ENCODE measurements at regions not wholly inside any gene's neighbourhood (a gene's known extent, or its start where the extent isn't known, plus 50 kb on each side); places are given as distances from the start of the nearest gene placed in this dataset.

DNA sequence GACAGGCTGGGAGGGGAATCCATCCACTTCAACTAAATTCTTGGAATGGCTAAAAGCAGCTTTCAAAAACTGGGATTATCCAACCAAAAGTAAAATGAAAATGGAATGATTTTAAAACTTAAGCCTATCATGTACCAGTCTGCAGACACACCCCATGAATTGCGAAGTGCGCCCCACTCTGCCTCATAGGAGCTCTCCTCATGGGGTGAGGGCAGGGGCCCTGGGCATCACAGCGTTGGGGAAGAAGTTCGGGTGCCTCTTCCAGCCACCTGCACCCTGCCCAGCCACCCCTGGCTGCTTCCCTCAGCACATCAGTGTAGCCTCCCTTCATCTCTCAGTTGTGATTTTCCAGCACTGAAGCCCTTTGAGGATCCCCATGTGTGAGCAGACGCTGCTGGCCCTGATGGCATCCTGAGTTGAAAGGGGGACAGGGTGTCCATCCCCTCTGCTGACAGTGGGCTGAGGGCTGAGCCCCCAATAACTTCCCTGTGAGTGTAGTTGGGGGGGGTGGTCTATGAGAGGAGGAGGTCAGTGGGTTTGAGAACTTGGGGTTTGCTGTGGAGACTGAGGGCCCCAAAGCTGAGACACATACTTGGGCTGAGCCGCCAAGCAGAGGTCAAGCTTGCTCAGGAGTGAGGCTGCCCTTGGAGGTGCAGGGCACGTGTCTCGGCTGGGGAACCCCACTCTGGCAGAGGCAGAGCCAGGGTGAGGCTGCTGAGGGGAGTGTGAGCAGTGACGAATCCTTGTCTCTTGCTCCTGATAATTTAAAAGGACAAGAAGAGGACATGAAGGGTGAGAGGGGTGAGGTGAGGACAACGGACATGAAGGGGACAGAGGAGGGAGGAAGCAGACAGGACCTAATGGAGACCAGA, 542.1 kb downstream of the TCERG1L start:
- TF ChIP-seq, protein P1, sequence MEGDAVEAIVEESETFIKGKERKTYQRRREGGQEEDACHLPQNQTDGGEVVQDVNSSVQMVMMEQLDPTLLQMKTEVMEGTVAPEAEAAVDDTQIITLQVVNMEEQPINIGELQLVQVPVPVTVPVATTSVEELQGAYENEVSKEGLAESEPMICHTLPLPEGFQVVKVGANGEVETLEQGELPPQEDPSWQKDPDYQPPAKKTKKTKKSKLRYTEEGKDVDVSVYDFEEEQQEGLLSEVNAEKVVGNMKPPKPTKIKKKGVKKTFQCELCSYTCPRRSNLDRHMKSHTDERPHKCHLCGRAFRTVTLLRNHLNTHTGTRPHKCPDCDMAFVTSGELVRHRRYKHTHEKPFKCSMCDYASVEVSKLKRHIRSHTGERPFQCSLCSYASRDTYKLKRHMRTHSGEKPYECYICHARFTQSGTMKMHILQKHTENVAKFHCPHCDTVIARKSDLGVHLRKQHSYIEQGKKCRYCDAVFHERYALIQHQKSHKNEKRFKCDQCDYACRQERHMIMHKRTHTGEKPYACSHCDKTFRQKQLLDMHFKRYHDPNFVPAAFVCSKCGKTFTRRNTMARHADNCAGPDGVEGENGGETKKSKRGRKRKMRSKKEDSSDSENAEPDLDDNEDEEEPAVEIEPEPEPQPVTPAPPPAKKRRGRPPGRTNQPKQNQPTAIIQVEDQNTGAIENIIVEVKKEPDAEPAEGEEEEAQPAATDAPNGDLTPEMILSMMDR (IDR thresholded peaks at IDR 0.05) = no peak
- no peak for TF ChIP-seq EP300 (IDR thresholded peaks at IDR 0.05)
